Peyer's patch (tissue), 4 donors: ENCODE measurements at regions not wholly inside any gene's neighbourhood (a gene's known extent, or its start where the extent isn't known, plus 50 kb on each side); places are given as distances from the start of the nearest gene placed in this dataset.

Source experiments
- POLR2A ChIP-seq, 2 donors: fragments of 450-650 bp; IDR thresholded peaks; one replicate each; pipeline ENCODE4 v1.5.1; 2017; ENCODE audit warnings: antibody characterized with exemption in 2 of 2, mild to moderate bottlenecking in 2 of 2, moderate library complexity in 2 of 2
- TF ChIP-seq, protein P1 (sequence below), 6 experiments: fragments of 450-650 bp in 4 of 6; fragments of 200-600 bp in 2 of 6; sonication (generic) in 1 of 6; IDR thresholded peaks; one replicate each; pipeline ENCODE4 v1.5.1; 2017 to 2019; ENCODE audit warnings: antibody characterized with exemption in 6 of 6, mild to moderate bottlenecking in 3 of 6, moderate library complexity in 1 of 6

GRCh38 chr9:30670805-30671562, 1713.5 kb upstream of the ACO1 start:
- no peak for TF ChIP-seq POLR2A (IDR thresholded peaks at IDR 0.05)
- TF ChIP-seq, protein P1, sequence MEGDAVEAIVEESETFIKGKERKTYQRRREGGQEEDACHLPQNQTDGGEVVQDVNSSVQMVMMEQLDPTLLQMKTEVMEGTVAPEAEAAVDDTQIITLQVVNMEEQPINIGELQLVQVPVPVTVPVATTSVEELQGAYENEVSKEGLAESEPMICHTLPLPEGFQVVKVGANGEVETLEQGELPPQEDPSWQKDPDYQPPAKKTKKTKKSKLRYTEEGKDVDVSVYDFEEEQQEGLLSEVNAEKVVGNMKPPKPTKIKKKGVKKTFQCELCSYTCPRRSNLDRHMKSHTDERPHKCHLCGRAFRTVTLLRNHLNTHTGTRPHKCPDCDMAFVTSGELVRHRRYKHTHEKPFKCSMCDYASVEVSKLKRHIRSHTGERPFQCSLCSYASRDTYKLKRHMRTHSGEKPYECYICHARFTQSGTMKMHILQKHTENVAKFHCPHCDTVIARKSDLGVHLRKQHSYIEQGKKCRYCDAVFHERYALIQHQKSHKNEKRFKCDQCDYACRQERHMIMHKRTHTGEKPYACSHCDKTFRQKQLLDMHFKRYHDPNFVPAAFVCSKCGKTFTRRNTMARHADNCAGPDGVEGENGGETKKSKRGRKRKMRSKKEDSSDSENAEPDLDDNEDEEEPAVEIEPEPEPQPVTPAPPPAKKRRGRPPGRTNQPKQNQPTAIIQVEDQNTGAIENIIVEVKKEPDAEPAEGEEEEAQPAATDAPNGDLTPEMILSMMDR (IDR thresholded peaks at IDR 0.05): no peak
